Tibial nerve (tissue), 4 donors: ENCODE measurements at regions not wholly inside any gene's neighbourhood (a gene's known extent, or its start where the extent isn't known, plus 50 kb on each side); places are given as distances from the start of the nearest gene placed in this dataset.

Source experiments
- DNase-seq, 2 donors: peaks; one replicate each; pipeline ENCODE4 v3.0.0-alpha.2; 2019; ENCODE audit warnings: low spot score in 2 of 2
- H3K27ac ChIP-seq, 4 donors: fragments of 200-600 bp; sonication (generic) in 3 of 4; one replicate each; pipeline ENCODE4 v1.5.1; 2017 to 2019; ENCODE audit warnings: mild to moderate bottlenecking in 1 of 4
- H3K27me3 ChIP-seq, 2 donors: fragments of 200-600 bp; sonication (generic) in 1 of 2; one replicate each; pipeline versions ENCODE4 v1.5.1 to v1.6.0; 2017 to 2019
- H3K36me3 ChIP-seq, 3 donors: fragments of 200-600 bp; sonication (generic); one replicate each; pipeline ENCODE4 v1.5.1; 2018 to 2019
- H3K4me1 ChIP-seq, 4 donors: fragments of 200-600 bp; sonication (generic) in 3 of 4; one replicate each; pipeline ENCODE4 v1.5.1; 2017 to 2019
- H3K4me3 ChIP-seq, 4 donors: fragments of 200-600 bp; sonication (generic) in 3 of 4; one replicate each; pipeline ENCODE4 v1.5.1; 2017 to 2019; ENCODE audit warnings: mild to moderate bottlenecking in 1 of 4, moderate library complexity in 1 of 4
- H3K9me3 ChIP-seq, 4 donors: fragments of 200-600 bp; sonication (generic) in 3 of 4; one replicate each; pipeline ENCODE4 v1.5.1; 2017 to 2019
- EP300 ChIP-seq, 2 donors: sonication (generic); formaldehyde crosslinking; IDR thresholded peaks; one replicate each; pipeline ENCODE4 v1.6.1; 2017; ENCODE audit warnings: antibody characterized with exemption in 2 of 2, mild to moderate bottlenecking in 1 of 2
- POLR2A ChIP-seq, 2 donors: fragments of 450-650 bp; IDR thresholded peaks; one replicate each; pipeline ENCODE4 v1.6.1; 2017; ENCODE audit warnings: antibody characterized with exemption in 2 of 2, mild to moderate bottlenecking in 2 of 2, moderate library complexity in 2 of 2
- WGBS, 2 donors: methylation state at CpG; one replicate each; pipeline ENCODE4 v1.1.5; 2018; 5-methylcytosine and 5-hydroxymethylcytosine counted together
- TF ChIP-seq, protein P1 (sequence below), 5 experiments: fragments of 200-600 bp in 3 of 5; fragments of 450-650 bp in 2 of 5; sonication (generic) in 3 of 5; IDR thresholded peaks; one replicate each; pipeline ENCODE4 v1.5.1; 2016 to 2019; ENCODE audit warnings: antibody characterized with exemption in 5 of 5, mild to moderate bottlenecking in 3 of 5, moderate library complexity in 2 of 5

DNA sequence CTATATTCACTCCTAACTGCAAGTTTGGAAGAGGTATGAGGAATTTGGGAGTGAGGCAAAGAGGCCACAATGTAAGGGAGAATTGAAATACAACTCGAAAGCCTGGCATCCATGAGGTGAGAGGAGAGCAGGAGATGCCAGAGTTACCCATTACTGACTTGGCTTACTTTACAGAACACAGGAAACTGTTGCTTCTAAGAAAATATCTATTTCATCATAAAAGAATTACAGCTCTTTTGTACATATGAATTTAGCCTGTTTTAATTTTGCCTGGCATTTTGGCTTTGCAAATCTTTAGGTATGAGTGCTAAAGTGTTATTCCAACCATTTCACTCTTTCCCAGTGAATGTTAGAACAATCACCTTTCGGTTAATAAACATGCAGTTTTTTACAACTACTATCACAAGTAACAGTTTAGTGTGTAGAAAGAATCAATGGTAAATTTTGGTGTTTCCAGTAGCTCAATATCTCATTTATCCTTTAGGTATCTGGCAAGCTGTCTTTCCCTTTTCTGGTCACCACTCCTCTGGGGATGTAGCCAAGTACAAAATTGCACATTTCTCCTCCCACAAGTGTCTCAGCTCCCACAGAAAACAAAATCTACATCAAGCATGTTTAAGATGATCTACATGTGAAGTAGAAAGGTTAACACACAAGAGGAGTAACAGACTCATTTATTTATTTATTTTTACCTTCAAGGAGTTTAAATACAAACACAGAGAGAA is 196.6 kb upstream of the DCN start:
- no peak overlapping the region for H3K27ac ChIP-seq
- peaks cover 0 to 11% (median 0%) of the 10 kb centered on the region in 4 donors for H3K4me1 ChIP-seq
- WGBS, 2 donors: 91 to 96% methylated on average over 2 of the region's 2 CpGs
- TF ChIP-seq EP300 (IDR thresholded peaks at IDR 0.05): no peak
- TF ChIP-seq, protein P1, sequence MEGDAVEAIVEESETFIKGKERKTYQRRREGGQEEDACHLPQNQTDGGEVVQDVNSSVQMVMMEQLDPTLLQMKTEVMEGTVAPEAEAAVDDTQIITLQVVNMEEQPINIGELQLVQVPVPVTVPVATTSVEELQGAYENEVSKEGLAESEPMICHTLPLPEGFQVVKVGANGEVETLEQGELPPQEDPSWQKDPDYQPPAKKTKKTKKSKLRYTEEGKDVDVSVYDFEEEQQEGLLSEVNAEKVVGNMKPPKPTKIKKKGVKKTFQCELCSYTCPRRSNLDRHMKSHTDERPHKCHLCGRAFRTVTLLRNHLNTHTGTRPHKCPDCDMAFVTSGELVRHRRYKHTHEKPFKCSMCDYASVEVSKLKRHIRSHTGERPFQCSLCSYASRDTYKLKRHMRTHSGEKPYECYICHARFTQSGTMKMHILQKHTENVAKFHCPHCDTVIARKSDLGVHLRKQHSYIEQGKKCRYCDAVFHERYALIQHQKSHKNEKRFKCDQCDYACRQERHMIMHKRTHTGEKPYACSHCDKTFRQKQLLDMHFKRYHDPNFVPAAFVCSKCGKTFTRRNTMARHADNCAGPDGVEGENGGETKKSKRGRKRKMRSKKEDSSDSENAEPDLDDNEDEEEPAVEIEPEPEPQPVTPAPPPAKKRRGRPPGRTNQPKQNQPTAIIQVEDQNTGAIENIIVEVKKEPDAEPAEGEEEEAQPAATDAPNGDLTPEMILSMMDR (IDR thresholded peaks at IDR 0.05): no peak
- TF ChIP-seq POLR2A (IDR thresholded peaks at IDR 0.05): no peak
- no peaks in the 10 kb centered on the region for H3K27me3 ChIP-seq
- H3K9me3 ChIP-seq: no peaks in the 10 kb centered on the region
- no peak for DNase-seq
- no peak overlapping the region for H3K4me3 ChIP-seq
- H3K36me3 ChIP-seq: no peaks in the 10 kb centered on the region

DNA sequence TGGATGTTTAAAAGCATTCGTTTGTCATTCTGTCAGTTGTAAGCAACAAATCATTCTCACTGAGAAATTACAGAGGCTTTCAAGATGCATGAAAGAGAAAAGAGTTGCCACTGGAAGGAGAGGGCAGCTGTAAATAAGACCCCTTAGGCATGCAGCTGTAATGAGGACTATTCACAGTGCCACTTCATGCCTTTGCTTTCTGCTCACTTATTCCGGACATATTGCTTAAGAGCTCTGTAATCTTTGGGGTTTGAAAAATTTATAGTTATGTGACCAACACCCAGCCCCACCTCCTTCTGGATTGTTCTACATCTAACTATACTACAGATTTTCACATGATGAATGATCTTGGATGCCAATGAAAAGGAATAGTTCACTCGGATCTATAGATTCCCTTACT is 194.8 kb upstream of the DCN start:
- H3K27me3 ChIP-seq: no peaks in the 10 kb centered on the region
- WGBS, 2 donors: 39 to 58% methylated on average over 3 of the region's 3 CpGs
- H3K27ac ChIP-seq: no peak overlapping the region
- H3K4me1 ChIP-seq: peaks cover 0 to 11% (median 0%) of the 10 kb centered on the region in 4 donors
- H3K9me3 ChIP-seq: no peaks in the 10 kb centered on the region
- no peaks in the 10 kb centered on the region for H3K36me3 ChIP-seq
- TF ChIP-seq EP300 (IDR thresholded peaks at IDR 0.05) (no peak), POLR2A (IDR thresholded peaks at IDR 0.05) (no peak)
- TF ChIP-seq, protein P1 (IDR thresholded peaks at IDR 0.05): no peak
- no peak overlapping the region for H3K4me3 ChIP-seq
- DNase-seq: no peak

DNA sequence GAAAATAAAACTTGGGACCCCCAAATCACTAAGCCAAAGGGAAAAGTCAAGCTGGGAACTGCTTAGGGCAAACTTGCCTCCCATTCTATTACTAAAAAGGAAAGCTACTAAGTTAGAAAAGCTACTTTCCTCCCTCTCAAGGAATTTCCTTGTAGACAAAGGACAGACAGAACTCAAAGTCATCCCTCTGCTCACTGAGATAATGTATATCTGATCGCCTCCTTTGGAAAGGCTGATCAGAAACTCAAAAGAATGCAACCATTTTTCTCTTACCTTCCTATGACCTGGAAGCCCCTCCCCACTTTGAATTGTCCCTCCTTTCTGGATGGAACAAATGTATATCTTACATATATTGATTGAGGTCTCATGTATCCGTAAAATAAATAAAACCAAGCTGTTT is 190.5 kb upstream of the DCN start:
- Histone ChIP-seq H3K9me3 (no peaks in the 10 kb centered on the region), H3K27me3 (no peaks in the 10 kb centered on the region), H3K4me1 (no peaks in the 10 kb centered on the region), H3K27ac (no peak overlapping the region), H3K4me3 (no peak overlapping the region), H3K36me3 (no peaks in the 10 kb centered on the region)
- WGBS, 2 donors: 91 to 92% methylated on average over 2 of the region's 2 CpGs
- TF ChIP-seq EP300 (IDR thresholded peaks at IDR 0.05): no peak
- TF ChIP-seq POLR2A (IDR thresholded peaks at IDR 0.05): no peak
- DNase-seq: no peak

DNA sequence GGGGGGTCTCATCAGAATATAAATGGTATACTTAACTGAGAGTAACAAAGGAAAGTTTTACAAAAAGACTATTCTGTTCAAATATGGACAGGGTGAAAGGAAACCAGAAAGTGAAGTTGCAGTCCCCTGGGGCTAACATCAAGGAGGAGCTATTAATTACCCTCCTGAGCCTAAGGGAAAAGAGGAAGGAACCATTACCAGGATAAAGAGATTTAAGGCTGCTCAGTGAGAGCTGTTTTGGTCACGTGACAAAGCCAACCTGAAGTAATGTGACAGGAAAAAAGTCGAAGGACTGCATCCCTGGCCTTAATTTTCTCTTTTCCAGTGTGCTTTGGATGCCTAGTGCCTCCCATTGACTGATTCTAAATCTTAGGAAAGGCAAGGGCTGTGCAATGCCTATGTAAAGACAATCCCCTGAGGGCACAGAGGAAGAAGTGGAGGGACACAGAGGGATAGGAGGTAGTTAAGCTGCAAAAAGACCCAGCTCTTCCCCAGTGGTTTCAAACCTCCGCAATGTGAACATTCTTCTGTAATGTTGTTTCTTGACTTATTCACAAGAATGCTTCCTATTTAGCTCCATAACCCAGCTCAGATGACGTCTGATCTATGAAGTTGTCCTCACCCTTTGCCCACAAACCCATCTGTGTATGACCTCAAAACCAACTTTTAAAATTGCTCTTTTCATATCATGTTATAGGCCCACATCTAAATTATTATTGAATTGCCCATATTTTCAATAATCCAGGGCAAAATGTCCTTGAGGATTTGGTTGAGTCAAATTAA is 187.7 kb upstream of the DCN start:
- DNase-seq: no peak
- H3K27ac ChIP-seq: no peak overlapping the region
- 63 to 72% methylated on average over 4 of the region's 4 CpGs for WGBS, 2 donors
- H3K9me3 ChIP-seq: no peaks in the 10 kb centered on the region
- H3K27me3 ChIP-seq: no peaks in the 10 kb centered on the region
- no peak for TF ChIP-seq EP300 (IDR thresholded peaks at IDR 0.05)
- TF ChIP-seq POLR2A (IDR thresholded peaks at IDR 0.05): no peak
- TF ChIP-seq, protein P1 (IDR thresholded peaks at IDR 0.05): no peak
- no peak overlapping the region for H3K4me3 ChIP-seq
- no peaks in the 10 kb centered on the region for H3K4me1 ChIP-seq
- H3K36me3 ChIP-seq: no peaks in the 10 kb centered on the region

DNA sequence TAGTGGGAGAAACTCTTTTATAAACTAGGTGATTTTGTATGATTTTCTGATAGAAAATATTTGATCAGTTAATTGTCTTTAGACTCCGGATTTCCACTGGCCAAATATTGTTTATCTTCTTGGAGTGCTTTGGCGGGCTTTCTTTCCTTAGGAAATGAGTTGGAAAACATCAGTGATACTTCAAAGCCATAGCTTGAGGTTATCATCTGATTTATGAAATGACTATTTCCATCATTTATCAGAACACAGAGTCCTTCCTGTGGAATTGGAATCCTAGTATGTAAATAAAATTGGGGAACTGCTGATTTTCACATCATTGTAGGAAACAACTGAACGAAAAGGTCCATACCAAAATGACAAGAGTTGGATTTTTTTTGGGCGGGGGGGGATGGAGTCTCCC is 186.0 kb upstream of the DCN start:
- Histone ChIP-seq H3K36me3 (no peaks in the 10 kb centered on the region), H3K4me3 (no peak overlapping the region), H3K27me3 (no peaks in the 10 kb centered on the region), H3K9me3 (no peaks in the 10 kb centered on the region), H3K27ac (no peak overlapping the region), H3K4me1 (no peaks in the 10 kb centered on the region)
- TF ChIP-seq, protein P1 (IDR thresholded peaks at IDR 0.05): no peak
- no peak for TF ChIP-seq POLR2A (IDR thresholded peaks at IDR 0.05)
- no peak for TF ChIP-seq EP300 (IDR thresholded peaks at IDR 0.05)
- DNase-seq: no peak
- WGBS, 2 donors: 74 to 84% methylated on average over 4 of the region's 4 CpGs
